ENCODE measurements at regions not wholly inside any gene's neighbourhood (a gene's known extent, or its start where the extent isn't known, plus 50 kb on each side); places are given as distances from the start of the nearest gene placed in this dataset.
A peak's percentile ranks its signal among the peaks of the same experiment; 100 is the strongest.
"Not testable (repeated sequence)": the region's sequence is repeated elsewhere in the genome, so short reads cannot be mapped to it uniquely, and the experiment has no call there.

GRCh38 chr7:108667216-108667615, 97.5 kb downstream of the DNAJB9 start:
- Histone ChIP-seq H3K36me3 (no peaks in the 10 kb centered on the region), H3K4me3 (no peak overlapping the region), H3K27me3 (no peaks in the 10 kb centered on the region), H3K27ac (no peak overlapping the region), H3K4me1 (no peaks in the 10 kb centered on the region), H3K9me3 (no peaks in the 10 kb centered on the region)
- no peak for DNase-seq
- TF ChIP-seq POLR2A (IDR thresholded peaks at IDR 0.05) (no peak), CTCF (IDR thresholded peaks at IDR 0.05) (no peak)
- intact Hi-C loops (cut with DNase I) = no loop called here
- no peak for ATAC-seq
- WGBS (ENCODE audit: insufficient coverage, low coverage, low lambda C conversion rate, missing lambda C conversion rate) = 59% methylated on average over 2 of the region's 2 CpGs

GRCh38 chr7:108669958-108670357, 100.3 kb downstream of the DNAJB9 start:
- Histone ChIP-seq H3K9me3 (no peaks in the 10 kb centered on the region), H3K4me3 (no peak overlapping the region), H3K36me3 (no peaks in the 10 kb centered on the region), H3K4me1 (no peaks in the 10 kb centered on the region), H3K27ac (no peak overlapping the region), H3K27me3 (no peaks in the 10 kb centered on the region)
- DNase-seq (no peak), ATAC-seq (no peak)
- TF ChIP-seq POLR2A (IDR thresholded peaks at IDR 0.05) = no peak
- no peak for TF ChIP-seq CTCF (IDR thresholded peaks at IDR 0.05)
- intact Hi-C loops (cut with DNase I) = no loop called here

- H3K4me1 ChIP-seq; DNase-seq; intact Hi-C loops (cut with DNase I); ATAC-seq; H3K4me3 ChIP-seq; H3K9me3 ChIP-seq; H3K36me3 ChIP-seq; H3K27ac ChIP-seq; H3K27me3 ChIP-seq: not testable (repeated sequence)
- WGBS (ENCODE audit: insufficient coverage, low coverage, low lambda C conversion rate, missing lambda C conversion rate) = 67% methylated on average over 1 of the region's 3 CpGs
Observed at GRCh38 chr7:108673699-108674098, 104.0 kb downstream of the DNAJB9 start.

- 93% methylated on average over 4 of the region's 4 CpGs for WGBS (ENCODE audit: insufficient coverage, low coverage, low lambda C conversion rate, missing lambda C conversion rate)
- ATAC-seq (no peak), DNase-seq (no peak)
- no peaks in the 10 kb centered on the region for H3K27me3 ChIP-seq
- intact Hi-C loops (cut with DNase I) = no loop called here
- no peaks in the 10 kb centered on the region for H3K36me3 ChIP-seq
- TF ChIP-seq CTCF (IDR thresholded peaks at IDR 0.05) (no peak), POLR2A (IDR thresholded peaks at IDR 0.05) (no peak)
- no peaks in the 10 kb centered on the region for H3K4me1 ChIP-seq
- H3K4me3 ChIP-seq = no peak overlapping the region
- no peaks in the 10 kb centered on the region for H3K9me3 ChIP-seq
- no peak overlapping the region for H3K27ac ChIP-seq
Observed at GRCh38 chr7:108684629-108685028, 115.0 kb downstream of the DNAJB9 start.

- no peak overlapping the region for H3K27ac ChIP-seq
- ATAC-seq (peak; percentile 42 to 77 (median 68)), DNase-seq (no peak)
- no peak overlapping the region for H3K4me3 ChIP-seq
- H3K36me3 ChIP-seq = no peaks in the 10 kb centered on the region
- TF ChIP-seq CTCF (IDR thresholded peaks at IDR 0.05) (no peak), POLR2A (IDR thresholded peaks at IDR 0.05) (no peak)
- no peaks in the 10 kb centered on the region for H3K9me3 ChIP-seq
- no peaks in the 10 kb centered on the region for H3K4me1 ChIP-seq
- intact Hi-C loops (cut with DNase I) = no loop called here
- H3K27me3 ChIP-seq = no peaks in the 10 kb centered on the region
- 75% methylated on average over 1 of the region's 1 CpG for WGBS (ENCODE audit: insufficient coverage, low coverage, low lambda C conversion rate, missing lambda C conversion rate)
Observed at GRCh38 chr7:108686494-108686893, 116.8 kb downstream of the DNAJB9 start.

Measured in right lobe of liver (tissue), 6 donors.